Loucy (cell line): ENCODE measurements at regions not wholly inside any gene's neighbourhood (a gene's known extent, or its start where the extent isn't known, plus 50 kb on each side); places are given as distances from the start of the nearest gene placed in this dataset.

Experiments
- H2AFZ ChIP-seq: fragments of 200-600 bp; sonication (generic); 2 replicates; pipeline ENCODE4 v1.6.0; 2016; ENCODE audit warnings: antibody characterized with exemption, mild to moderate bottlenecking, low read length, moderate library complexity
- H3F3A ChIP-seq: fragments of 200-600 bp; 2 replicates; pipeline ENCODE4 v1.6.0; 2016; ENCODE audit warnings: antibody characterized with exemption, low read depth, mild to moderate bottlenecking
- H3K27me3 ChIP-seq: fragments of 200-600 bp; sonication (generic); 2 replicates; pipeline ENCODE4 v1.6.1; 2014; ENCODE audit warnings: low read length, mild to moderate bottlenecking; ENCODE audit not compliant: insufficient read depth, poor library complexity, severe bottlenecking
- H3K36me3 ChIP-seq: fragments of 200-600 bp; sonication (generic); 2 replicates; pipeline ENCODE4 v1.6.1; 2016; ENCODE audit warnings: low read length; ENCODE audit not compliant: insufficient read depth
- H3K4me1 ChIP-seq: fragments of 200-600 bp; sonication (generic); 2 replicates; pipeline ENCODE4 v1.5.1; 2014; ENCODE audit warnings: low read length, mild to moderate bottlenecking; ENCODE audit not compliant: insufficient read depth, poor library complexity, severe bottlenecking
- H3K4me2 ChIP-seq: fragments of 200-600 bp; sonication (generic); 2 replicates; pipeline ENCODE4 v1.6.0; 2014; ENCODE audit warnings: antibody characterized with exemption, low read length, low read depth, mild to moderate bottlenecking; ENCODE audit not compliant: poor library complexity, severe bottlenecking
- H3K4me3 ChIP-seq: fragments of 200-600 bp; sonication (generic); 2 replicates; pipeline ENCODE4 v1.5.1; 2014; ENCODE audit warnings: low read length, mild to moderate bottlenecking, mixed read lengths; ENCODE audit not compliant: poor library complexity, severe bottlenecking
- H3K79me2 ChIP-seq: fragments of 200-600 bp; sonication (generic); 2 replicates; pipeline ENCODE4 v1.6.1; 2014; ENCODE audit warnings: low read length; ENCODE audit not compliant: insufficient read depth
- H3K9ac ChIP-seq: fragments of 200-600 bp; sonication (generic); 2 replicates; pipeline ENCODE4 v1.6.0; 2014; ENCODE audit warnings: mild to moderate bottlenecking, low read depth, low read length, moderate library complexity; ENCODE audit not compliant: poor library complexity, severe bottlenecking
- H3K9me2 ChIP-seq: fragments of 200-600 bp; sonication (generic); replicated peaks from 2 replicates; pipeline ENCODE4 v1.6.1; 2016; ENCODE audit warnings: low read depth, low read length, mixed read lengths
- H3K9me3 ChIP-seq: fragments of 200-600 bp; sonication (generic); 2 replicates; pipeline ENCODE4 v1.6.1; 2014; ENCODE audit warnings: mild to moderate bottlenecking, antibody characterized with exemption, low read length, low read depth; ENCODE audit not compliant: insufficient read depth
- H4K20me1 ChIP-seq: fragments of 200-600 bp; sonication (generic); 2 replicates; pipeline ENCODE4 v1.6.0; 2014; ENCODE audit warnings: antibody characterized with exemption, low read length, mild to moderate bottlenecking; ENCODE audit not compliant: insufficient read depth, poor library complexity, severe bottlenecking
- CTCF ChIP-seq: fragments of 200-600 bp; sonication (generic); conservative IDR thresholded peaks from 2 replicates; pipeline ENCODE4 v1.5.1; 2014; ENCODE audit warnings: mild to moderate bottlenecking, antibody characterized with exemption, low read length
- EZH2phosphoT487 ChIP-seq: fragments of 200-600 bp; IDR thresholded peaks from 2 replicates; pipeline ENCODE4 v1.6.1; 2018; ENCODE audit warnings: antibody characterized with exemption, mild to moderate bottlenecking, moderate library complexity, borderline replicate concordance

DNA sequence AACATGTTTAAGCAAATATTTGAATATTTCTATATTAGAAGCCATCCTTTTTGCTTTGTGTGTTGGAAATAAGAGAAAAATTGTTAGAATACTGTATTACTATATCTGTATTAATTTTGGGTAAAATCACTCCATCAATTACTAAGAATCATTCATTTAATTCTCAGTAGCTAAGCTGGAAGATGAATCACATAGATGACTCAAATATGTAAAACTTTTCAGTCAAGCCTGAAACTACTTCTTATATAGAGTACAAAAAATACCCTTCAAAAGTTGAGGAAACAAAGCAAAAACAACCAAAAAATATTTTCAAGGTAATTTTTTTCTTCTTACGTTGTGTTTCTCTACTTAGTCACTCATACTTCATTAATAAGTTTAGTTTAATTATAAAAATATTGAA lies 205.7 kb upstream of the ROBO1 start:
- no peak overlapping the region; the same call in 1 of the 2 replicates for H2AFZ ChIP-seq
- peaks cover 12% of the 10 kb centered on the region for H3K4me1 ChIP-seq
- no peak for TF ChIP-seq CTCF
- TF ChIP-seq EZH2phosphoT487 = no peak
- no peaks in the 10 kb centered on the region for H4K20me1 ChIP-seq
- no peaks in the 10 kb centered on the region for H3K79me2 ChIP-seq
- no peak overlapping the region for H3K4me2 ChIP-seq
- H3K4me3 ChIP-seq = no peak overlapping the region
- no peak overlapping the region for H3K9ac ChIP-seq
- no peaks in the 10 kb centered on the region for H3K9me2 ChIP-seq
- H3K36me3 ChIP-seq = no peaks in the 10 kb centered on the region
- H3F3A ChIP-seq = no peaks in the 10 kb centered on the region
- H3K9me3 ChIP-seq = no peaks in the 10 kb centered on the region
- no peaks in the 10 kb centered on the region for H3K27me3 ChIP-seq

DNA sequence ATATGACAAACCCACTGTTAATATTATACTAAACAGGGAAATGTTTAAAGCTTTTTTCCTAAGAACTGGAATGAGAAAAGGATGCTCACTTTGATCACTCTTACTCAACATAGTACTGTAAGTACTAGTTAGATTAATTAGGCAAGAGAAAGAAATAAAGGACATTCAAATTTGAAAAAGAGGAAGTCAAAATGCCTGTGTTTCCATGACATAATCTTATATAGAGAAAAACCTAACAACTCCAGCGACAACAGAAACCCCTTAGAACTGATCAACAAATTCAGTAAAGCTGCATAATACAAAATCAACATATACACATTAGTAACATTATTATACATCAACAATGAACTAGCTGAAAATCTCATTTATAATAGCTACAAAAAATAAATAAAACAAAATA lies 200.6 kb upstream of the ROBO1 start:
- Histone ChIP-seq H3K36me3 (no peaks in the 10 kb centered on the region), H3K79me2 (no peaks in the 10 kb centered on the region), H2AFZ (no peak overlapping the region), H3K4me2 (no peak overlapping the region), H3K9ac (no peak overlapping the region), H3K27me3 (no peaks in the 10 kb centered on the region), H3K4me3 (no peak overlapping the region), H4K20me1 (no peaks in the 10 kb centered on the region), H3K4me1 (no peaks in the 10 kb centered on the region), H3F3A (no peaks in the 10 kb centered on the region), H3K9me2 (no peaks in the 10 kb centered on the region), H3K9me3 (0 out of 2 replicates have a peak, but pooled peaks cover 4% of the 10 kb centered on the region)
- TF ChIP-seq CTCF = no peak
- no peak for TF ChIP-seq EZH2phosphoT487

DNA sequence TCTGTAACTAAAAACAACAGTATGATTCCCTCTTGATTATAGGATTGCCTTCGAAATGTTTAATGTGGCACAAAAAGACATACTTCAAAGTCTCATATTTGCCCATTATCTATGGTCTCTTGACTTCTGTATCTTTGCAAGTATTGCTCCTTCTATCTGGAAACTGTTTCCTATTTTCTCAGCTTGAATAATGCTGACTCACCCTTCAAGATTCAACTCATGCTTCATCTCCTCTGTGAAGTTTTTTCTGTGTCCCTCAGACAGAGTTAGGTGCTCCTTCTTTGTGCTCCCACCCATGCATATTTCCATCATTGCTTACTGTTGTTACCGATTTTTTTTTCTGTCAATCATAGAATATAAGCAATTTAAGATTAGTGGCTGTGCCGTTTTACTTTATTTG lies 192.8 kb upstream of the ROBO1 start:
- Histone ChIP-seq H3K4me1 (no peaks in the 10 kb centered on the region), H3K36me3 (no peaks in the 10 kb centered on the region), H3K27me3 (no peaks in the 10 kb centered on the region), H2AFZ (no peak overlapping the region), H3K79me2 (no peaks in the 10 kb centered on the region), H3K4me2 (no peak overlapping the region), H3K9me3 (0 out of 2 replicates have a peak, but pooled peaks cover 5% of the 10 kb centered on the region), H3F3A (no peaks in the 10 kb centered on the region), H3K9ac (no peak overlapping the region), H3K9me2 (no peaks in the 10 kb centered on the region), H3K4me3 (no peak overlapping the region), H4K20me1 (no peaks in the 10 kb centered on the region)
- TF ChIP-seq CTCF = no peak
- no peak for TF ChIP-seq EZH2phosphoT487
